ENCODE measurements at regions not wholly inside any gene's neighbourhood (a gene's known extent, or its start where the extent isn't known, plus 50 kb on each side); places are given as distances from the start of the nearest gene placed in this dataset.
"Not testable (repeated sequence)": the region's sequence is repeated elsewhere in the genome, so short reads cannot be mapped to it uniquely, and the experiment has no call there.

- no peak overlapping the region for H3K27ac ChIP-seq
- no peaks in the 10 kb centered on the region for H3K9me3 ChIP-seq (replicated peaks)
- no peaks in the 10 kb centered on the region for H3K36me3 ChIP-seq
- no peak for DNase-seq (ENCODE audit: low read depth in 1 of 2, low spot score in 2 of 2)
- H3K4me3 ChIP-seq: no peak overlapping the region
- no peaks in the 10 kb centered on the region for H3K4me1 ChIP-seq (replicated peaks)
- no peaks in the 10 kb centered on the region for H3K27me3 ChIP-seq (replicated peaks)
Observed at GRCh38 chr2:17135619-17136018, 382.6 kb downstream of the RAD51AP2 start.

- Histone ChIP-seq H3K27ac (no peak overlapping the region), H3K4me3 (no peak overlapping the region), H3K4me1 (replicated peaks) (no peaks in the 10 kb centered on the region), H3K9me3 (replicated peaks) (no peaks in the 10 kb centered on the region), H3K27me3 (replicated peaks) (no peaks in the 10 kb centered on the region), H3K36me3 (no peaks in the 10 kb centered on the region)
- no peak for DNase-seq (ENCODE audit: low read depth in 1 of 2, low spot score in 2 of 2)
Observed at GRCh38 chr2:17133052-17133671, 385.1 kb downstream of the RAD51AP2 start.

- DNase-seq (ENCODE audit: low read depth in 1 of 2, low spot score in 2 of 2); H3K4me1 ChIP-seq (replicated peaks); H3K36me3 ChIP-seq; H3K27ac ChIP-seq; H3K4me3 ChIP-seq; H3K9me3 ChIP-seq (replicated peaks); H3K27me3 ChIP-seq (replicated peaks): not testable (repeated sequence)
Observed at GRCh38 chr2:17130627-17131026, 387.6 kb downstream of the RAD51AP2 start.

- no peaks in the 10 kb centered on the region for H3K9me3 ChIP-seq (replicated peaks)
- H3K27ac ChIP-seq: no peak overlapping the region
- no peaks in the 10 kb centered on the region for H3K36me3 ChIP-seq
- no peak for DNase-seq (ENCODE audit: low read depth in 1 of 2, low spot score in 2 of 2)
- no peaks in the 10 kb centered on the region for H3K27me3 ChIP-seq (replicated peaks)
- H3K4me3 ChIP-seq: no peak overlapping the region
- H3K4me1 ChIP-seq (replicated peaks): no peaks in the 10 kb centered on the region
Observed at GRCh38 chr2:17125989-17126620, 392.1 kb downstream of the RAD51AP2 start.

GRCh38 chr2:17124575-17125318 lies 393.5 kb downstream of the RAD51AP2 start:
- Histone ChIP-seq H3K4me3 (no peak overlapping the region), H3K36me3 (no peaks in the 10 kb centered on the region), H3K4me1 (replicated peaks) (no peaks in the 10 kb centered on the region), H3K27me3 (replicated peaks) (no peaks in the 10 kb centered on the region), H3K27ac (no peak overlapping the region), H3K9me3 (replicated peaks) (no peaks in the 10 kb centered on the region)
- DNase-seq (ENCODE audit: low read depth in 1 of 2, low spot score in 2 of 2): no peak

- Histone ChIP-seq H3K4me3 (no peak overlapping the region), H3K27ac (no peak overlapping the region), H3K9me3 (replicated peaks) (no peaks in the 10 kb centered on the region), H3K4me1 (replicated peaks) (no peaks in the 10 kb centered on the region), H3K27me3 (replicated peaks) (no peaks in the 10 kb centered on the region), H3K36me3 (no peaks in the 10 kb centered on the region)
- no peak for DNase-seq (ENCODE audit: low read depth in 1 of 2, low spot score in 2 of 2)
Observed at GRCh38 chr2:17122887-17123501, 395.2 kb downstream of the RAD51AP2 start.

GRCh38 chr2:17115466-17115865 lies 402.8 kb downstream of the RAD51AP2 start:
- no peaks in the 10 kb centered on the region for H3K36me3 ChIP-seq
- no peaks in the 10 kb centered on the region for H3K27me3 ChIP-seq (replicated peaks)
- H3K27ac ChIP-seq: no peak overlapping the region
- H3K4me1 ChIP-seq (replicated peaks): no peaks in the 10 kb centered on the region
- H3K9me3 ChIP-seq (replicated peaks): no peaks in the 10 kb centered on the region
- DNase-seq (ENCODE audit: low read depth in 1 of 2, low spot score in 2 of 2): no peak
- no peak overlapping the region for H3K4me3 ChIP-seq

- Histone ChIP-seq H3K27ac (no peak overlapping the region), H3K27me3 (replicated peaks) (no peaks in the 10 kb centered on the region), H3K4me1 (replicated peaks) (no peaks in the 10 kb centered on the region), H3K9me3 (replicated peaks) (no peaks in the 10 kb centered on the region), H3K4me3 (no peak overlapping the region), H3K36me3 (no peaks in the 10 kb centered on the region)
- DNase-seq (ENCODE audit: low read depth in 1 of 2, low spot score in 2 of 2): no peak
Observed at GRCh38 chr2:17115042-17115441, 403.2 kb downstream of the RAD51AP2 start.

GRCh38 chr2:17107871-17108270 lies 410.4 kb downstream of the RAD51AP2 start:
- no peak for DNase-seq (ENCODE audit: low read depth in 1 of 2, low spot score in 2 of 2)
- Histone ChIP-seq H3K9me3 (replicated peaks) (no peaks in the 10 kb centered on the region), H3K4me3 (no peak overlapping the region), H3K27me3 (replicated peaks) (no peaks in the 10 kb centered on the region), H3K36me3 (no peaks in the 10 kb centered on the region), H3K4me1 (replicated peaks) (peaks cover 15% of the 10 kb centered on the region), H3K27ac (no peak overlapping the region)

- H3K27ac ChIP-seq: no peak overlapping the region
- H3K4me3 ChIP-seq: no peak overlapping the region
- H3K4me1 ChIP-seq (replicated peaks): peaks cover 16% of the 10 kb centered on the region
- no peak for DNase-seq (ENCODE audit: low read depth in 1 of 2, low spot score in 2 of 2)
- H3K27me3 ChIP-seq (replicated peaks): no peaks in the 10 kb centered on the region
- no peaks in the 10 kb centered on the region for H3K36me3 ChIP-seq
- no peaks in the 10 kb centered on the region for H3K9me3 ChIP-seq (replicated peaks)
Observed at GRCh38 chr2:17107151-17107550, 411.1 kb downstream of the RAD51AP2 start.

- no peak overlapping the region for H3K27ac ChIP-seq
- no peaks in the 10 kb centered on the region for H3K27me3 ChIP-seq (replicated peaks)
- H3K4me1 ChIP-seq (replicated peaks): peaks cover 20% of the 10 kb centered on the region
- H3K9me3 ChIP-seq (replicated peaks): no peaks in the 10 kb centered on the region
- DNase-seq (ENCODE audit: low read depth in 1 of 2, low spot score in 2 of 2): no peak
- H3K36me3 ChIP-seq: no peaks in the 10 kb centered on the region
- no peak overlapping the region for H3K4me3 ChIP-seq
Observed at GRCh38 chr2:17106418-17106817, 411.8 kb downstream of the RAD51AP2 start.

- Histone ChIP-seq H3K27ac (no peak overlapping the region), H3K27me3 (replicated peaks) (no peaks in the 10 kb centered on the region), H3K4me3 (no peak overlapping the region), H3K9me3 (replicated peaks) (no peaks in the 10 kb centered on the region), H3K36me3 (no peaks in the 10 kb centered on the region), H3K4me1 (replicated peaks) (peaks cover 31% of the 10 kb centered on the region)
- peak in 1 of 2 experiments; percentile 25 for DNase-seq (ENCODE audit: low read depth in 1 of 2, low spot score in 2 of 2)
Observed at GRCh38 chr2:17104454-17104853, 413.8 kb downstream of the RAD51AP2 start.

- DNase-seq (ENCODE audit: low read depth in 1 of 2, low spot score in 2 of 2): no peak
- Histone ChIP-seq H3K27ac (peak overlapping the region; percentile 81), H3K9me3 (replicated peaks) (no peaks in the 10 kb centered on the region), H3K36me3 (no peaks in the 10 kb centered on the region), H3K4me1 (replicated peaks) (peaks cover 31% of the 10 kb centered on the region), H3K27me3 (replicated peaks) (no peaks in the 10 kb centered on the region), H3K4me3 (peak overlapping the region; percentile 16)
Observed at GRCh38 chr2:17101596-17101995, 416.6 kb downstream of the RAD51AP2 start.

GRCh38 chr2:17101091-17101490 lies 417.1 kb downstream of the RAD51AP2 start:
- no peaks in the 10 kb centered on the region for H3K36me3 ChIP-seq
- H3K4me3 ChIP-seq: peak overlapping the region; percentile 16
- DNase-seq (ENCODE audit: low read depth in 1 of 2, low spot score in 2 of 2): peak; percentile 68 to 75
- no peaks in the 10 kb centered on the region for H3K27me3 ChIP-seq (replicated peaks)
- no peaks in the 10 kb centered on the region for H3K9me3 ChIP-seq (replicated peaks)
- H3K4me1 ChIP-seq (replicated peaks): peaks cover 31% of the 10 kb centered on the region
- peak overlapping the region; percentile 81 for H3K27ac ChIP-seq
